Femur (tissue), 1 donor: ENCODE measurements at regions not wholly inside any gene's neighbourhood (a gene's known extent, or its start where the extent isn't known, plus 50 kb on each side); places are given as distances from the start of the nearest gene placed in this dataset.
"Not testable (repeated sequence)": the region's sequence is repeated elsewhere in the genome, so short reads cannot be mapped to it uniquely, and the experiment has no call there.

ENCODE experiments used
- DNase-seq: peaks from one replicate; pipeline ENCODE4 v3.0.0-alpha.2; 2017

GRCh38 chr5:117188211-117188610 lies 613.6 kb upstream of the SEMA6A start:
- no peak for DNase-seq

- DNase-seq = no peak
Observed at GRCh38 chr5:117186751-117187150, 612.1 kb upstream of the SEMA6A start.

- DNase-seq = no peak
Observed at GRCh38 chr5:117183326-117183725, 608.7 kb upstream of the SEMA6A start.

- DNase-seq = no peak
Observed at GRCh38 chr5:117182104-117182503, 607.5 kb upstream of the SEMA6A start.

- DNase-seq = no peak
Observed at GRCh38 chr5:117177302-117177701, 602.7 kb upstream of the SEMA6A start.

GRCh38 chr5:117165068-117165467 lies 590.4 kb upstream of the SEMA6A start:
- DNase-seq = no peak

- peak; percentile 30 for DNase-seq
Observed at GRCh38 chr5:117161718-117162335, 587.2 kb upstream of the SEMA6A start.

- DNase-seq = no peak
Observed at GRCh38 chr5:117160391-117160790, 585.8 kb upstream of the SEMA6A start.

- no peak for DNase-seq
Observed at GRCh38 chr5:117149312-117149711, 574.7 kb upstream of the SEMA6A start.

GRCh38 chr5:117144086-117144485 lies 569.5 kb upstream of the SEMA6A start:
- DNase-seq = no peak

GRCh38 chr5:117143406-117143805 lies 568.8 kb upstream of the SEMA6A start:
- no peak for DNase-seq

- no peak for DNase-seq
Observed at GRCh38 chr5:117138523-117138922, 563.9 kb upstream of the SEMA6A start.

- no peak for DNase-seq
Observed at GRCh38 chr5:117135851-117136250, 561.2 kb upstream of the SEMA6A start.

GRCh38 chr5:117133198-117133597 lies 558.6 kb upstream of the SEMA6A start:
- DNase-seq = no peak

GRCh38 chr5:117131876-117132275 lies 557.3 kb upstream of the SEMA6A start:
- DNase-seq = no peak

- DNase-seq = no peak
Observed at GRCh38 chr5:117131048-117131679, 556.5 kb upstream of the SEMA6A start.

GRCh38 chr5:117118499-117118898 lies 543.9 kb upstream of the SEMA6A start:
- DNase-seq = no peak

GRCh38 chr5:117117314-117117713 lies 542.7 kb upstream of the SEMA6A start:
- not testable (repeated sequence) for DNase-seq

- no peak for DNase-seq
Observed at GRCh38 chr5:117110548-117110947, 535.9 kb upstream of the SEMA6A start.

GRCh38 chr5:117107859-117108258 lies 533.2 kb upstream of the SEMA6A start:
- no peak for DNase-seq

- no peak for DNase-seq
Observed at GRCh38 chr5:117103703-117104102, 529.1 kb upstream of the SEMA6A start.

- no peak for DNase-seq
Observed at GRCh38 chr5:117102591-117102990, 528.0 kb upstream of the SEMA6A start.

- no peak for DNase-seq
Observed at GRCh38 chr5:117100176-117100575, 525.6 kb upstream of the SEMA6A start.

GRCh38 chr5:117098094-117098493 lies 523.5 kb upstream of the SEMA6A start:
- no peak for DNase-seq
